H1 (cell line): ENCODE measurements at regions not wholly inside any gene's neighbourhood (a gene's known extent, or its start where the extent isn't known, plus 50 kb on each side); places are given as distances from the start of the nearest gene placed in this dataset.

ENCODE experiments used
- BACH1 ChIP-seq: IDR thresholded peaks from 2 replicates; pipeline ENCODE4 v1.6.1; 2012; ENCODE audit warnings: low read length, improper control_type of control experiment
- BRCA1 ChIP-seq: IDR thresholded peaks from 2 replicates; pipeline ENCODE4 v1.6.1; 2012; ENCODE audit warnings: low read depth, low read length, improper control_type of control experiment
- CBX5 ChIP-seq: fragments of 300-800, 300-1000 bp; sonication (generic); IDR thresholded peaks from 2 replicates; pipeline ENCODE4 v1.7.1; 2016; ENCODE audit warnings: antibody characterized with exemption, low read length, low read depth
- CEBPB ChIP-seq: IDR thresholded peaks from 2 replicates; pipeline ENCODE4 v1.6.1; 2012; ENCODE audit warnings: low read depth, low read length
- EP300 ChIP-seq, 2 experiments: IDR thresholded peaks; 1 replicate in 1 of 2; 2 replicates in 1 of 2; pipeline ENCODE4 v1.6.1; 2011 to 2012; ENCODE audit warnings: low read depth in 2 of 2, low read length in 2 of 2, mild to moderate bottlenecking in 2 of 2, borderline replicate concordance in 1 of 2, inconsistent platforms in 1 of 2, moderate library complexity in 1 of 2
- GTF2F1 ChIP-seq: IDR thresholded peaks from 2 replicates; pipeline ENCODE4 v1.6.1; 2012; ENCODE audit warnings: low read depth, low read length, improper control_type of control experiment, borderline replicate concordance
- JUN ChIP-seq: IDR thresholded peaks from 2 replicates; pipeline ENCODE4 v1.6.1; 2011; ENCODE audit warnings: low read depth, mild to moderate bottlenecking, improper control_type of control experiment, low read length
- JUND ChIP-seq: IDR thresholded peaks from 2 replicates; pipeline ENCODE4 v1.6.1; 2011; ENCODE audit warnings: mild to moderate bottlenecking, improper control_type of control experiment, low read length
- POLR2A ChIP-seq, 2 experiments: IDR thresholded peaks; 1 replicate in 1 of 2; 2 replicates in 1 of 2; pipeline ENCODE4 v1.6.1; 2011; ENCODE audit warnings: low read depth in 2 of 2, low read length in 2 of 2, mild to moderate bottlenecking in 2 of 2; ENCODE audit errors: control extremely low read depth in 1 of 2
- SP2 ChIP-seq: IDR thresholded peaks from 2 replicates; pipeline ENCODE4 v1.6.1; 2012; ENCODE audit warnings: mild to moderate bottlenecking, low read length, inconsistent platforms
- TF ChIP-seq, protein P1 (sequence below), 3 experiments: IDR thresholded peaks; 1 replicate in 2 of 3; 2 replicates in 1 of 3; pipeline versions ENCODE4 v1.5.1 to v1.6.1; 2011; ENCODE audit warnings: low read length in 3 of 3, mild to moderate bottlenecking in 3 of 3, inconsistent platforms in 2 of 3, low read depth in 1 of 3, moderate library complexity in 1 of 3; ENCODE audit not compliant: insufficient read depth in 1 of 3; ENCODE audit errors: control extremely low read depth in 1 of 3

GRCh38 chr12:74790931-74791330 lies 253.3 kb downstream of the ATXN7L3B start:
- TF ChIP-seq JUN (no peak), CBX5 (no peak), EP300 (IDR thresholded peaks at IDR 0.05; ENCODE audit: borderline replicate concordance in 1 of 2, low read depth in 2 of 2, low read length in 2 of 2) (no peak), POLR2A (IDR thresholded peaks at IDR 0.05; ENCODE audit: control extremely low read depth in 1 of 2, low read depth in 2 of 2, low read length in 2 of 2) (no peak), JUND (no peak), SP2 (no peak), BRCA1 (no peak), GTF2F1 (no peak), BACH1 (no peak), CEBPB (no peak)
- TF ChIP-seq, protein P1, sequence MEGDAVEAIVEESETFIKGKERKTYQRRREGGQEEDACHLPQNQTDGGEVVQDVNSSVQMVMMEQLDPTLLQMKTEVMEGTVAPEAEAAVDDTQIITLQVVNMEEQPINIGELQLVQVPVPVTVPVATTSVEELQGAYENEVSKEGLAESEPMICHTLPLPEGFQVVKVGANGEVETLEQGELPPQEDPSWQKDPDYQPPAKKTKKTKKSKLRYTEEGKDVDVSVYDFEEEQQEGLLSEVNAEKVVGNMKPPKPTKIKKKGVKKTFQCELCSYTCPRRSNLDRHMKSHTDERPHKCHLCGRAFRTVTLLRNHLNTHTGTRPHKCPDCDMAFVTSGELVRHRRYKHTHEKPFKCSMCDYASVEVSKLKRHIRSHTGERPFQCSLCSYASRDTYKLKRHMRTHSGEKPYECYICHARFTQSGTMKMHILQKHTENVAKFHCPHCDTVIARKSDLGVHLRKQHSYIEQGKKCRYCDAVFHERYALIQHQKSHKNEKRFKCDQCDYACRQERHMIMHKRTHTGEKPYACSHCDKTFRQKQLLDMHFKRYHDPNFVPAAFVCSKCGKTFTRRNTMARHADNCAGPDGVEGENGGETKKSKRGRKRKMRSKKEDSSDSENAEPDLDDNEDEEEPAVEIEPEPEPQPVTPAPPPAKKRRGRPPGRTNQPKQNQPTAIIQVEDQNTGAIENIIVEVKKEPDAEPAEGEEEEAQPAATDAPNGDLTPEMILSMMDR (IDR thresholded peaks at IDR 0.05; ENCODE audit: control extremely low read depth in 1 of 3, insufficient read depth in 1 of 3, low read depth in 1 of 3, low read length in 3 of 3), result no peak
